Natural killer cell treated with Interleukin-12 subunit alpha and Interleukin-12 subunit beta and Interleukin-15 and Interleukin-18, amount 100 ng/mL, for 72 hours (primary cell): ENCODE measurements at regions not wholly inside any gene's neighbourhood (a gene's known extent, or its start where the extent isn't known, plus 50 kb on each side); places are given as distances from the start of the nearest gene placed in this dataset.

Source experiments
- ATAC-seq, 2 donors: fragments of 150-1000 bp; cut with Tn5 transposase in 1 of 2; sonication (Bioruptor Pico), chemical (Tn5 transposase) in 1 of 2; 2 replicates each; pipeline ENCODE4 v1.10.0; 2021
- DNase-seq: peaks from one replicate; pipeline ENCODE4 v3.0.0; 2022; ENCODE audit warnings: low spot score
- H3K27ac Mint-ChIP-seq, 2 donors: 1 replicate in 1 of 2; 2 replicates in 1 of 2; pipeline ENCODE4 v1.8.0; 2022; ENCODE audit warnings: mixed read lengths in 2 of 2, mild to moderate bottlenecking in 1 of 2, moderate library complexity in 1 of 2
- H3K27me3 Mint-ChIP-seq, 2 donors: 1 replicate in 1 of 2; 2 replicates in 1 of 2; pipeline ENCODE4 v1.8.0; 2022; ENCODE audit warnings: mixed read lengths in 2 of 2
- H3K36me3 Mint-ChIP-seq: one replicate; pipeline ENCODE4 v1.8.0; 2022; ENCODE audit warnings: mixed read lengths
- H3K4me1 Mint-ChIP-seq, 2 donors: 1 replicate in 1 of 2; 2 replicates in 1 of 2; pipeline ENCODE4 v1.8.0; 2022; ENCODE audit warnings: low read depth in 2 of 2, mixed read lengths in 2 of 2, mild to moderate bottlenecking in 1 of 2
- H3K4me3 Mint-ChIP-seq: one replicate; pipeline ENCODE4 v1.8.0; 2022; ENCODE audit warnings: mixed read lengths
- H3K9me3 Mint-ChIP-seq: 2 replicates; pipeline ENCODE4 v1.8.0; 2022; ENCODE audit warnings: mixed read lengths

DNA sequence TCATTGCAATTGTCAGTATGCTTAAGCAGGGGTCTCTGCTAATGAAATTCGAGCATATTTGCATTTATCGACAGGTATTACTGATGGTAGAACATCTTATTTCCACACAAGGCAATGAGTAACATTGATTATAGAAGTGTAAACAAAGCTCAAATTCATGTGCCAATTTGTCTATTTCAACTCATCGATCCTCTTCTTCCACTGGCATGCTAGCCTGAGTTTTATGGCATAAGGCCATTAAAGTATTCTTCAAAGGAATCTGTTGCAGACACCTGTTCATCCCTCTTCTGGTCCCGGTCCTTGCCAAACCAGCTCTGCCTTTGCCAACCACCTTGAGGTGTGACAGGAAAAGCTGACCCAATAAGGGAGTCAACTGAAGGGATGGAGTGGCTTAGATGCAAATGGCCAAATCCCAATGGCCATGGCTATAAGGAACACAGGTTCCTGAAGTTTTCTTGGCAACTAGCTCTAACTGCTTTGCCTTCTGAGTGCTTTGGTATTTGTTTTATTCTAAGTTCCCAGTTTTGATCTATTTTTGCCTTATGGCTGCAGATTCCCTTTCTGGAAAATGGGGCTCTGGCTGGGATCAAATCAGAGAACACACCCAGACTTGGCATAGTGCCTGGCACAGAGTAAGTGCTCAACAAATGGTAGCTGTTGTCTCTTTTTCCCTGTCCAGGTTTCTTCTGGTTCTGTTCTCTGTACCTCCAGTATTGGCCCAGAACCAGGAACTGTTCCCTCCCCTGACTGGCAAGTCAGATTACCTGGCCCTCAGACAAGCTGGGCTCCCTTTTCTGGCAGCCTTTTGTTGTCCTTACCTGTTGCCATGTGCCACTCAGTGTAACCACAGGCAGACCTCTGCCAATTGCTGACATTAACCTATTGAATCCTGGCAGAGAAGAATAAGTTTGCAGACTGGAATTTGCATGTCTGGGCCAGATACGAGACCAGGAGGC lies 63.1 kb downstream of the RTL9 start:
- Mint-ChIP-seq H3K36me3 (no peaks in the 10 kb centered on the region), H3K9me3 (no peaks in the 10 kb centered on the region), H3K27ac (no peak overlapping the region), H3K4me3 (no peak overlapping the region), H3K4me1 (no peaks in the 10 kb centered on the region), H3K27me3 (peaks cover 11 to 16% of the 10 kb centered on the region in 2 donors)
- DNase-seq (no peak), ATAC-seq (no peak)

DNA sequence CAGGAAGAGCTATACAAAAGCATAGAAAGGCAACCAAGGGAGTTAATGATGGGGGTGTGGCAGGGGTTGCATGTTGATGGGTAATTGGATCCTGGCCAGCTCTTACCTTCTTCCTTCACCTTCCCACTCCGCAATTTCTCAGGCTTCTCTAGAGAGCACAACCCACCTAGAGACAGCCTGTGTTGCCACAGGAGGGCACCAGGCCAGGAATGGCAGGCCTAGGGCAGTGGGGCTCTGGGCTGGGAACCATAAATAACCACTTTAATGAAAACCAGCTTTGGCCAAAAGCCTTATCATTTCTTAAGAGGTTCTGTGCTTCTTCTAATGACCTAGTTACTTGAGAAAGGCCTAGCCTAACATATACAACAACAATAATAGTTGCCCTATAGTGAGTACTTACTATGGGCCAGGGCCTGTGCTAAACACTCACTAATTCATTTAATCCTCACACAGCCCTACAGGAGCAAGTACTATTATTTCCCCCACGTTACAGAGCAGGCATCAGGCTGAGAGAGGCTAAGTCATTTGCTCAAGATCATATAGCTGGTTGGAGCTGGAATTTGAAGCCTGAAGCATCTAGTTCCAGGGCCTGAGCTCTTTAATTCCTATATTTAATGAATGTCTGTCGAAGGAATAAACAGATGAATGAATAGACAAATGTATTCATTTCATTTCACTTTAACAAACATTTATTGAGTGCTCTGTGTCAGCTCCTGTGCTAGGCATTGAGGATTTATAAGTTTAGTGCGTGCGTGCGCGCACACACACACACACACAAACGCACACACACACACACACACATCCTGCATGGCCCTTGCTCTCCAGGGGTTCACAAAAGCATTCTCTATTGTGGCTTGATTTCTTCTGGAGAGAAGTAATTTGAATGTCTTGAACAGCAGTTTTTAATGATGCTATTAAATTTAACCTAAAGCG lies 66.8 kb downstream of the RTL9 start:
- H3K4me3 Mint-ChIP-seq, result no peak overlapping the region
- H3K27ac Mint-ChIP-seq, result no peak overlapping the region
- H3K4me1 Mint-ChIP-seq, result no peaks in the 10 kb centered on the region
- no peaks in the 10 kb centered on the region for H3K36me3 Mint-ChIP-seq
- peaks cover 7 to 20% of the 10 kb centered on the region in 2 donors for H3K27me3 Mint-ChIP-seq
- H3K9me3 Mint-ChIP-seq, result no peaks in the 10 kb centered on the region
- no peak for DNase-seq
- no peak for ATAC-seq

DNA sequence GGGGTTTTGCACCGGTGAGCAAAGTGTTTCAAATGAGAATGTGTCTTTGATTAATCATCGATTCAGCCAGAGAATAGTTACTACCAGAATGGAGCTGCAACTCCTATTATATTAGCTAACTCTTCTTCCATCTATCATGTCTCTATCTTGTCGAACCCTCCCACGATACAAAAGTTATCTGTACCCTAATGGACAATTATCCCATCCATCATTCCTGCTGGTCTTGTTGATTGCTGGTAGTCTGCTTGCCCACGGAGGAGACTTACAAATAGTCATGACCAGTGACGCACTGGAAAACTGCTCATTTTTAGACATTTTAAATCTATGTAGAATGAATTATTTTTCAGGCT lies 67.5 kb downstream of the RTL9 start:
- no peak for ATAC-seq
- Mint-ChIP-seq H3K9me3 (no peaks in the 10 kb centered on the region), H3K27me3 (peaks cover 7 to 17% of the 10 kb centered on the region in 2 donors), H3K36me3 (no peaks in the 10 kb centered on the region), H3K4me1 (no peaks in the 10 kb centered on the region), H3K4me3 (no peak overlapping the region), H3K27ac (no peak overlapping the region)
- DNase-seq, result no peak

DNA sequence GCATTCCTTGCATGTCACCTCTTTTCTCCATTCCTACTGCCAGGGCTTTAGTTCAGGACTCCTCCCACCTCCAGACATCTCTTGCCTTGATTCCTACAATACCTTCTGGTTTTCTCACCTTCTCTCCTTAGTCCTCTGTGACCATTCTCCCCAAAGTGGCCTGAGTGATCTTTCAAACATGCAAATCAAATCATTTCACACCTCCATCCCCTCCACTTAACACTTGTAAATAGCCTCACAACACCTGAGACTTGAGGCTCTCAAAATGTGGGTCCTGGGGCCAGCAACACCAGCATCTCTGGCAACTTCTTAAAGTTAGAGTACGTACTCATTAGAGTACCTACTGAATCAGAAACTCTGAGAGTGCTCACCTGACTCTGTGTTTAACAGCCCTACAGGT lies 68.4 kb downstream of the RTL9 start:
- Mint-ChIP-seq H3K4me1 (no peaks in the 10 kb centered on the region), H3K27me3 (peaks cover 7 to 21% of the 10 kb centered on the region in 2 donors), H3K27ac (no peak overlapping the region), H3K4me3 (no peak overlapping the region), H3K36me3 (no peaks in the 10 kb centered on the region), H3K9me3 (no peaks in the 10 kb centered on the region)
- ATAC-seq (no peak), DNase-seq (no peak)

DNA sequence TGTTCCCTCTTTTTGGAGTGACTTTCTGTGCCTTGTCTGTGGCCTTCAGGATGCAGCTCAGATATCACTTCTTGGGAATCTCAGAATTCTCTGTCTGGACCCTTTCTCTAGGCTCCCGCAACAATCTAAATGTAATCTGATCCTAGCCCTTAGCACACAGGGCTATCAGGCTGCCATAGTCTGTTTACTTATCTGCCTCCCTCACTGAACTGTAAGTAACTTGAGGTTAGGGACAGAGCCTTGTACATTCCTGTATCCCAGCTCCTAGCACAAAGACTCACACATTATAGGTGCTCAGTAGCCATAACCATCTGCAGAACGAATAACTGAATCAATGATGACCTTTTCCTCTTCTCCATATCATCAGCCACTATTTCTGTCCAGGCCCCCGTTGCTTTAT lies 69.5 kb downstream of the RTL9 start:
- Mint-ChIP-seq H3K9me3 (no peaks in the 10 kb centered on the region), H3K27me3 (peaks cover 7 to 19% of the 10 kb centered on the region in 2 donors), H3K36me3 (no peaks in the 10 kb centered on the region), H3K4me3 (no peak overlapping the region), H3K4me1 (no peaks in the 10 kb centered on the region), H3K27ac (no peak overlapping the region)
- ATAC-seq, result no peak
- DNase-seq, result no peak

DNA sequence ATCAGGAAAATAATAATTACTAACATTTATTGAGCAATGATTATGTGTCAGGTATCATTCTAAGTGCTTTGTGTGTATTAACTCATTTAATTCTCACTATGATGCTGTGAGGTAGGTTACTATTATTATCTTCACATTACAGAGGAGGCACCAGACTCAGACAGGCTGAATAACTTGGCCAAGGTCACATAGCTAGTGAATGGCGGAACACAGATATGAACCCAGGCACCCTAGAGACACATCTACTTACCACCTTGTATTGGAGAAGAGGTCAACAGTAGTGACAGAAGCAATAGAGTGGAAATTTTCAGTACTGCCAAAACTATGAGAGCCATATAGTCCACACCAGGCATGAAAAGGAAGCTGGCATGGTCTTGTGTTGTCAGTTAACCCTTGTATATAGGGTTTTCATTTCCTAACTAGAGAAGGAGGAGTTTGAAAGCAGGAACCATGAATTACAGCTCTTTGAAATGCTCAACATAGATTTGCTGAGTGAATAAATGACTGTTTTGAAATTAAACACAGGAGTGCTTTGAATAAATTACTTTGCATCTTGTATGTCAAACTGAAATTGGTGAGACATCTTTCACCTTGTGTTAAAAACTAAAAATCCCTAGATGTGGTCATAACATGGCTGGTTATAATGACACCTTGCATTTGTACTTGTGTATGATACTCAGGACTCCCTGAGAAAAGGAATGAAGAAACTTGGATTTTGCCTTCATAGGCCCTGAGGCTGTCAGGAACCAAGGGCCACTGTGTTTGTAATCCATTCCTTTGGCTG lies 71.8 kb downstream of the RTL9 start:
- Mint-ChIP-seq H3K4me1 (no peaks in the 10 kb centered on the region), H3K4me3 (no peak overlapping the region), H3K27ac (no peak overlapping the region), H3K9me3 (no peaks in the 10 kb centered on the region), H3K36me3 (no peaks in the 10 kb centered on the region), H3K27me3 (peaks cover 17 to 26% of the 10 kb centered on the region in 2 donors)
- DNase-seq (no peak), ATAC-seq (no peak)

DNA sequence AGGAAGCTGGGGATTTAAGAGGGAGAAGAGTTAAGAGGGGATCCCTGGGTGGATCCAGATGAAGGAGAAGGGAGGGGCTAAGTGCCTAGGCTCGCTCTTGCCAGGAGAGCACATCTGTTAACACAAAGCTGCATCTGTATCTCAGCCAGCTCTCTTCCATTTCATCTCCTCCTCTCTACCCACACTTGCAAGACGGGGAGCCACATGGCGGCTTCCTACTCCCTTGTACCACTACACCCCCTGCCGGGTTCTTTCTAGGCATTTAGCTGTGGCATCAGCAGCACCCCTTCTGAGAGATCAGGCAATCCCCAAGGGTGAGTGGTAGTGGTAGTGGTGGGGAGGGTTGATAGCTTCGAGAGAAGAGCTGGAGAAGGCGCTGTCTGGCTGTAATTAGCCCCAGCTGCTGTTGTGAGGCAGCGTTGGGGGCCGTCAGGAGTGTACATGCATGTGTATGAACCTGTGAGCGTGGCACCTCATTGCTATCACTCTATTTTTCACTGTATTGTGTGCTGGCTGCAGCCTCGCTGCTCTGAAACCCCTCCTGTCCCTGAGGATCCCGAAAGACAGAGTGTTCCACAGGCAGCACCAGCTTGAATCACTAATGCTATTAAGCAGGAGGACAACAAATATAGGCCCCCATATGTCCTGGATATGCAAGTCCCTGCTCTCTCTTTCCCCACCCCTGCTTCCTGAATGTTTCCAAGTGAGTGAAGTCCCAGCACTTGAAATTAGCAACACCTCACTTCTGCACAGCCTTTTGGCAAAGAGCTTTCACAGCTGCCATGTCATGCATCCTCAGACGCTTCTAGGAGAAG lies 73.7 kb downstream of the RTL9 start:
- H3K36me3 Mint-ChIP-seq, result no peaks in the 10 kb centered on the region

DNA sequence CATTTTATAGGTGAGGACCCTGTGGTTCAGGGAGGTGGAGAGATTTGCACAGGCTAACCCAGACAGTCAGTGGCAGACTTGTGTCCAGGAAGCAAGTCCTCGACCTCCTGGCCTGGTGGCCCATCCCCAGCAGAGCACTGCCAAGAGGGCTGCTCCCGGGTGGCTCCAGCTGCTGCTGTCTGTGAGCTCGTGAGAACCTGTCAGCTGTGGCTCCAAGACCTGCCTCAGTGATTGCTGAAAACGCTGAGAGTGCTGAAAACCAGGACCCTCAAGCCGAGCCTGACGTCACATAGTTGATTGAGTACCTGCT lies 74.2 kb downstream of the RTL9 start:
- H3K4me3 Mint-ChIP-seq, result no peak overlapping the region
- H3K27me3 Mint-ChIP-seq, result peaks cover 14 to 21% of the 10 kb centered on the region in 2 donors
- DNase-seq (no peak), ATAC-seq (no peak)
- H3K9me3 Mint-ChIP-seq, result no peaks in the 10 kb centered on the region
- H3K27ac Mint-ChIP-seq, result no peak overlapping the region
- no peaks in the 10 kb centered on the region for H3K36me3 Mint-ChIP-seq
- no peaks in the 10 kb centered on the region for H3K4me1 Mint-ChIP-seq

More for the DNA sequence above, 73.7 kb downstream of the RTL9 start:
- Mint-ChIP-seq H3K27ac (no peak overlapping the region), H3K9me3 (no peaks in the 10 kb centered on the region), H3K27me3 (peaks cover 17 to 24% of the 10 kb centered on the region in 2 donors), H3K4me3 (no peak overlapping the region), H3K4me1 (no peaks in the 10 kb centered on the region)
- no peak for DNase-seq
- ATAC-seq, result no peak

DNA sequence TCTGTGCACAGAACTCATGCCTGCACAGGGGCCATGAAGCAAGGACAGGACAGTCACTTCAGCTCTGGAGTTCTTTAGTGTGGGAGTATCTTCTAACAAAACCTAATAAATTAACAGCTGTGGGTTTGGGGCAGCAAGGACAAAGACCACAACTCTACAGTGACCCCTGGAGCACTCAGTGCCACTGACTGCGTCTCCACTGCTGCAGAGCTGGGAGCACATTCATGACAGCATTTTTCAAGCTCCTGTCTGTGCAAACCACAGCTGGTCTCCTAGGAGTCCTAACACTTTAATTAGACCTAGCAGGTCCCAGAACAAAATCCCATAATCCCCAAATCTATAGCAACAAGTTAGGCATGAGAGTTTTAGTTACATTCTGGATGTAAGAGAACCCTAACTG lies 76.5 kb downstream of the RTL9 start:
- Mint-ChIP-seq H3K4me1 (no peaks in the 10 kb centered on the region), H3K27me3 (peaks cover 10 to 19% of the 10 kb centered on the region in 2 donors), H3K9me3 (no peaks in the 10 kb centered on the region), H3K4me3 (no peak overlapping the region), H3K27ac (no peak overlapping the region), H3K36me3 (no peaks in the 10 kb centered on the region)
- ATAC-seq (no peak), DNase-seq (no peak)

DNA sequence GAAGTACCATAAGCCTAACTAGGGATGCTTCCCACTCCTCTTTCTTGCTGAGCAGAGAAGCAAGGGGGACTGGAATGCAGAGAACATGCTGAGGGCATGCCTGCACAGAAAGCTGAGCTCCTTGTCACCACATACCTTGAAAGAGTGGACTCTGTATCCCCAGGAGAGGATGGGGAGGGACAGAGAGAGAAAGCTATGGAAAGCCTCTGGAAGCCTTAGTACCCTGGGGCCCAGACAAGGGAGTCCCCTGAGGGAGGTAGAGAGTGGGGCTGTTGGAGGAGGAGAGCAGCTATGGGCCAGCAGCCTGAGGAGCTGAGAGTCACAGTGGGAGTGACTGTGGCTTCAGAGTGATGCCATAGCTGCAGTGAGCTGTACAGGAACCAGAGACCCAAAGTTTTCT lies 77.9 kb downstream of the RTL9 start:
- H3K4me3 Mint-ChIP-seq, result no peak overlapping the region
- H3K27ac Mint-ChIP-seq, result no peak overlapping the region
- H3K36me3 Mint-ChIP-seq, result no peaks in the 10 kb centered on the region
- H3K27me3 Mint-ChIP-seq, result peaks cover 10 to 19% of the 10 kb centered on the region in 2 donors
- DNase-seq (no peak), ATAC-seq (no peak)
- no peaks in the 10 kb centered on the region for H3K4me1 Mint-ChIP-seq
- no peaks in the 10 kb centered on the region for H3K9me3 Mint-ChIP-seq

DNA sequence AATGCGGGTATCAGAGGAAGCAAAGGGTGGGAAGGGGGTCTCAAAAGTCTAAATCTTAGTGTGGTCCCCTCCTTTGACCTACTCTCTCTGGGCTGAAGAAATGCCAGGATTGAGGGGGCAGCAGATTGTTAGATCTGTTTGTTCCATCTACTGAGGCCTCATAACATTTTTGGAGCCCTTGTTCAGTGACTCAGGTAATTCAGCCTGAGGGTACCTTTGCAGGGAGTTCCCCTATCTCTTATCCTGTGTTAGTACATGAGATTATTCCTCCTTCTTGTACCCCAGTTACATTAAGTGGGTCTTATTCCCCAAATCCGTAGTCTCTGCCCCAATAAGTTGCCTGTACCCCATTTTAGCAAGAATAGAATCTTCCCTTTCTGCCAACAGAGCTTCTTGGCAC lies 79.0 kb downstream of the RTL9 start:
- H3K4me3 Mint-ChIP-seq, result no peak overlapping the region
- H3K36me3 Mint-ChIP-seq, result no peaks in the 10 kb centered on the region
- H3K4me1 Mint-ChIP-seq, result no peaks in the 10 kb centered on the region
- DNase-seq (no peak), ATAC-seq (no peak)
- peaks cover 13 to 19% of the 10 kb centered on the region in 2 donors for H3K27me3 Mint-ChIP-seq
- no peak overlapping the region for H3K27ac Mint-ChIP-seq
- no peaks in the 10 kb centered on the region for H3K9me3 Mint-ChIP-seq

DNA sequence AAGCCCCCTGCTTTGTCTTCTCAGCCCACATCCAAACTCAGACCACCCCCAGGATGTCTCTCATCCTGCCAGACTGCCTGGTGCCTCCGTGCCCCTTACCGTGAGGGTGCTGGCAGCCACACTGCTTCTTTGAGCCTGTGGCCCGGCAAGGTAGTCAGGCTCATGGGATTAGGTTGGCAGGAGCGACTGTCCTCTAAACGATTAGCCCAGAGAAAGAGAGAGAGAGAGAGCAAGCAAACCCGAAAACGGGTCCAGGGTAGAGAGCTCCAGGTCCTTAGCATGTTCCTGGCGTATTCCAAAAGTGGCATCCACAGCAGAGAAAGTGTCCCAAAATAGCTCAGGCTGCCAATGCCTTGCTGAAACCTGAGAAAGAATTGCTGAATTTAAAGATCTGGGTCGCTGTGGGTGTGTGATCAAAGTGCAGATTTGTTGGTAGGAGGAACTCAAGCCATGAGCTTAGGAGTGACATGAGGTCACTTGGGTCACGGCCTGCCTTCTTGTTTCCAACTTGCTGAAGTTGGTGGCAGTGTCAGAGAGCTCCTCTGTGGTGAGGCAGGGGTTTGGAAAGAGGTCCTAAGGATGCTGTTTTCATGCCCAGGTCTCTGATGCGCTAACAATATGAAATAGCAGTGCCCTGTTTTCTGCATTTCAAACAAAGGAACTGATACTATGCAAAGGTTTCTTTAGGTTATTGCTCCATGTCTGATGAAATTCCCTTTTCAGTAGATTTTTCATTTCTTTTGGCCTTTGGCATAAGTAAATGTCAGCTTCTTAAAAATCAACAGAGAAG lies 81.6 kb downstream of the RTL9 start:
- Mint-ChIP-seq H3K4me1 (no peaks in the 10 kb centered on the region), H3K27ac (no peak overlapping the region), H3K4me3 (no peak overlapping the region), H3K27me3 (peaks cover 6 to 21% of the 10 kb centered on the region in 2 donors), H3K9me3 (no peaks in the 10 kb centered on the region), H3K36me3 (no peaks in the 10 kb centered on the region)
- ATAC-seq, result no peak
- DNase-seq, result no peak
